NCI-H128 (cell line): ENCODE measurements at regions not wholly inside any gene's neighbourhood (a gene's known extent, or its start where the extent isn't known, plus 50 kb on each side); places are given as distances from the start of the nearest gene placed in this dataset.
"Not testable (repeated sequence)": the region's sequence is repeated elsewhere in the genome, so short reads cannot be mapped to it uniquely, and the experiment has no call there.

Experiments
- DNase-seq: peaks from one replicate; lab custom pipeline; 2025; ENCODE audit not compliant: unreplicated experiment; lab: John Stamatoyannopoulos, UW

- DNase-seq: no peak
These were observed 183.4 kb downstream of the NFKBIZ start for GRCh38 chr3:102032491-102033383.

GRCh38 chr3:102034639-102035451 lies 185.5 kb downstream of the NFKBIZ start:
- no peak for DNase-seq

- no peak for DNase-seq
These were observed 186.7 kb downstream of the NFKBIZ start for GRCh38 chr3:102036017-102036416.

- DNase-seq: no peak
These were observed 187.2 kb downstream of the NFKBIZ start for GRCh38 chr3:102036472-102036871.

GRCh38 chr3:102037209-102037608 lies 187.9 kb downstream of the NFKBIZ start:
- DNase-seq: no peak

GRCh38 chr3:102037791-102038190 lies 188.5 kb downstream of the NFKBIZ start:
- DNase-seq: no peak

- no peak for DNase-seq
These were observed 189.3 kb downstream of the NFKBIZ start for GRCh38 chr3:102038477-102039142.

- DNase-seq: not testable (repeated sequence)
These were observed 190.8 kb downstream of the NFKBIZ start for GRCh38 chr3:102040144-102040543.

GRCh38 chr3:102053375-102053989 lies 204.2 kb downstream of the NFKBIZ start:
- no peak for DNase-seq

GRCh38 chr3:102054543-102055080 lies 205.3 kb downstream of the NFKBIZ start:
- DNase-seq: no peak

GRCh38 chr3:102057781-102058421 lies 208.6 kb downstream of the NFKBIZ start:
- DNase-seq: no peak

GRCh38 chr3:102059145-102059943 lies 210.0 kb downstream of the NFKBIZ start:
- DNase-seq: no peak

- no peak for DNase-seq
These were observed 211.5 kb downstream of the NFKBIZ start for GRCh38 chr3:102060814-102061213.

- DNase-seq: no peak
These were observed 214.3 kb downstream of the NFKBIZ start for GRCh38 chr3:102063572-102063971.

GRCh38 chr3:102066470-102066869 lies 217.2 kb downstream of the NFKBIZ start:
- no peak for DNase-seq

- no peak for DNase-seq
These were observed 219.0 kb downstream of the NFKBIZ start for GRCh38 chr3:102068327-102068726.

- no peak for DNase-seq
These were observed 219.4 kb downstream of the NFKBIZ start for GRCh38 chr3:102068736-102069135.

GRCh38 chr3:102069211-102069662 lies 219.9 kb downstream of the NFKBIZ start:
- no peak for DNase-seq

- DNase-seq: no peak
These were observed 225.6 kb downstream of the NFKBIZ start for GRCh38 chr3:102074946-102075345.
